ENCODE measurements at regions not wholly inside any gene's neighbourhood (a gene's known extent, or its start where the extent isn't known, plus 50 kb on each side); places are given as distances from the start of the nearest gene placed in this dataset.
A peak's percentile ranks its signal among the peaks of the same experiment; 100 is the strongest.

- Histone ChIP-seq H3K4ac (ENCODE audit: low read length) (no peak overlapping the region), H3K4me2 (ENCODE audit: insufficient read depth, low read length, poor library complexity, severe bottlenecking) (no peak overlapping the region), H3K18ac (ENCODE audit: low read length) (peak overlapping the region; percentile 41), H3K4me1 (ENCODE audit: control insufficient read depth in 2 of 2, insufficient read depth in 1 of 2, low read depth in 1 of 2, low read length in 2 of 2) (peaks cover 0 to 8% of the 10 kb centered on the region in 2 donors), H2BK12ac (ENCODE audit: low read length) (peak overlapping the region; percentile 9), H3K9ac (ENCODE audit: low read depth, low read length, poor library complexity) (no peak overlapping the region), H2AFZ (ENCODE audit: low read length) (no peak overlapping the region), H3K9me3 (replicated peaks in 1 of 2; ENCODE audit: control insufficient read depth in 2 of 2, insufficient read depth in 1 of 2, low read depth in 1 of 2, low read length in 2 of 2) (no peaks in the 10 kb centered on the region), H3K36me3 (replicated peaks in 1 of 2; ENCODE audit: control insufficient read depth in 2 of 2, insufficient read depth in 2 of 2, low read length in 2 of 2) (no peaks in the 10 kb centered on the region), H2AK5ac (ENCODE audit: low read depth, low read length) (no peak overlapping the region), H3K27ac (replicated peaks; ENCODE audit: low read length) (no peak overlapping the region), H3K14ac (ENCODE audit: low read length) (no peak overlapping the region), H2BK15ac (ENCODE audit: low read length) (peak overlapping the region; percentile 44), H4K8ac (ENCODE audit: low read depth, low read length) (no peak overlapping the region), H3K4me3 (ENCODE audit: low read length in 2 of 2) (no peak overlapping the region), H3K23ac (ENCODE audit: low read depth, low read length, poor library complexity) (no peak overlapping the region), H2BK5ac (ENCODE audit: low read length) (no peak overlapping the region), H4K91ac (ENCODE audit: low read depth, low read length, poor library complexity) (no peak overlapping the region), H3K79me1 (ENCODE audit: low read depth, low read length) (no peaks in the 10 kb centered on the region), H3K27me3 (ENCODE audit: control insufficient read depth in 3 of 3, insufficient read depth in 3 of 3, low read depth in 1 of 3, low read length in 3 of 3) (peaks cover 0 to 6% (median 3%) of the 10 kb centered on the region in 3 experiments), H2BK120ac (ENCODE audit: low read depth, low read length) (no peak overlapping the region)
- DNase-seq (ENCODE audit: low spot score), result no peak
- no CpG with 5 or more reads among the region's 13 CpGs for WGBS, 2 donors (ENCODE audit: extremely low coverage in 2 of 2, insufficient read length in 2 of 2, insufficient replicate concordance in 1 of 2)
Observed at GRCh38 chr22:48351376-48352085, 1476.1 kb downstream of the BRD1 start.

- no peak overlapping the region for H4K91ac ChIP-seq (ENCODE audit: low read depth, low read length, poor library complexity)
- H3K9me3 ChIP-seq (replicated peaks in 1 of 2; ENCODE audit: control insufficient read depth in 2 of 2, insufficient read depth in 1 of 2, low read depth in 1 of 2, low read length in 2 of 2), result no peaks in the 10 kb centered on the region
- no peak overlapping the region for H2AFZ ChIP-seq (ENCODE audit: low read length)
- no peak overlapping the region for H2BK120ac ChIP-seq (ENCODE audit: low read depth, low read length)
- H3K36me3 ChIP-seq (replicated peaks in 1 of 2; ENCODE audit: control insufficient read depth in 2 of 2, insufficient read depth in 2 of 2, low read length in 2 of 2), result no peaks in the 10 kb centered on the region
- no peak overlapping the region for H2AK5ac ChIP-seq (ENCODE audit: low read depth, low read length)
- H2BK15ac ChIP-seq (ENCODE audit: low read length), result no peak overlapping the region
- H3K4me1 ChIP-seq (ENCODE audit: control insufficient read depth in 2 of 2, insufficient read depth in 1 of 2, low read depth in 1 of 2, low read length in 2 of 2), result peaks cover 0 to 8% of the 10 kb centered on the region in 2 donors
- no peak overlapping the region for H3K18ac ChIP-seq (ENCODE audit: low read length)
- H3K4me3 ChIP-seq (ENCODE audit: low read length in 2 of 2), result no peak overlapping the region
- WGBS, 2 donors (ENCODE audit: extremely low coverage in 2 of 2, insufficient read length in 2 of 2, insufficient replicate concordance in 1 of 2), result no CpG with 5 or more reads among the region's 7 CpGs
- no peak overlapping the region for H3K4me2 ChIP-seq (ENCODE audit: insufficient read depth, low read length, poor library complexity, severe bottlenecking)
- no peak overlapping the region for H4K8ac ChIP-seq (ENCODE audit: low read depth, low read length)
- H3K23ac ChIP-seq (ENCODE audit: low read depth, low read length, poor library complexity), result no peak overlapping the region
- peaks cover 0 to 6% (median 3%) of the 10 kb centered on the region in 3 experiments for H3K27me3 ChIP-seq (ENCODE audit: control insufficient read depth in 3 of 3, insufficient read depth in 3 of 3, low read depth in 1 of 3, low read length in 3 of 3)
- no peak overlapping the region for H3K9ac ChIP-seq (ENCODE audit: low read depth, low read length, poor library complexity)
- no peak overlapping the region for H2BK5ac ChIP-seq (ENCODE audit: low read length)
- H3K14ac ChIP-seq (ENCODE audit: low read length), result no peak overlapping the region
- H3K4ac ChIP-seq (ENCODE audit: low read length), result no peak overlapping the region
- no peaks in the 10 kb centered on the region for H3K79me1 ChIP-seq (ENCODE audit: low read depth, low read length)
- H3K27ac ChIP-seq (replicated peaks; ENCODE audit: low read length), result no peak overlapping the region
- DNase-seq (ENCODE audit: low spot score), result no peak
- H2BK12ac ChIP-seq (ENCODE audit: low read length), result no peak overlapping the region
Observed at GRCh38 chr22:48350456-48350855, 1477.2 kb downstream of the BRD1 start.

GRCh38 chr22:48348855-48349254 lies 1478.8 kb downstream of the BRD1 start:
- no peak overlapping the region for H3K4ac ChIP-seq (ENCODE audit: low read length)
- peaks cover 0 to 6% (median 3%) of the 10 kb centered on the region in 3 experiments for H3K27me3 ChIP-seq (ENCODE audit: control insufficient read depth in 3 of 3, insufficient read depth in 3 of 3, low read depth in 1 of 3, low read length in 3 of 3)
- H3K4me2 ChIP-seq (ENCODE audit: insufficient read depth, low read length, poor library complexity, severe bottlenecking), result no peak overlapping the region
- H4K8ac ChIP-seq (ENCODE audit: low read depth, low read length), result no peak overlapping the region
- 100% methylated on average over 1 of the region's 1 CpG; no CpG with 5 or more reads in 1 of the 2 donors for WGBS, 2 donors (ENCODE audit: extremely low coverage in 2 of 2, insufficient read length in 2 of 2, insufficient replicate concordance in 1 of 2)
- H3K79me1 ChIP-seq (ENCODE audit: low read depth, low read length), result no peaks in the 10 kb centered on the region
- no peaks in the 10 kb centered on the region for H3K9me3 ChIP-seq (replicated peaks in 1 of 2; ENCODE audit: control insufficient read depth in 2 of 2, insufficient read depth in 1 of 2, low read depth in 1 of 2, low read length in 2 of 2)
- H2BK5ac ChIP-seq (ENCODE audit: low read length), result no peak overlapping the region
- H3K27ac ChIP-seq (replicated peaks; ENCODE audit: low read length), result no peak overlapping the region
- no peak overlapping the region for H3K18ac ChIP-seq (ENCODE audit: low read length)
- H3K36me3 ChIP-seq (replicated peaks in 1 of 2; ENCODE audit: control insufficient read depth in 2 of 2, insufficient read depth in 2 of 2, low read length in 2 of 2), result no peaks in the 10 kb centered on the region
- H4K91ac ChIP-seq (ENCODE audit: low read depth, low read length, poor library complexity), result no peak overlapping the region
- H3K14ac ChIP-seq (ENCODE audit: low read length), result no peak overlapping the region
- H3K4me3 ChIP-seq (ENCODE audit: low read length in 2 of 2), result peak overlapping the region in 1 of 2 donors; percentile 31
- H3K9ac ChIP-seq (ENCODE audit: low read depth, low read length, poor library complexity), result no peak overlapping the region
- H2BK120ac ChIP-seq (ENCODE audit: low read depth, low read length), result no peak overlapping the region
- no peak overlapping the region for H2BK12ac ChIP-seq (ENCODE audit: low read length)
- no peak overlapping the region for H2AK5ac ChIP-seq (ENCODE audit: low read depth, low read length)
- no peak overlapping the region for H2AFZ ChIP-seq (ENCODE audit: low read length)
- H3K23ac ChIP-seq (ENCODE audit: low read depth, low read length, poor library complexity), result no peak overlapping the region
- H2BK15ac ChIP-seq (ENCODE audit: low read length), result no peak overlapping the region
- DNase-seq (ENCODE audit: low spot score), result no peak
- H3K4me1 ChIP-seq (ENCODE audit: control insufficient read depth in 2 of 2, insufficient read depth in 1 of 2, low read depth in 1 of 2, low read length in 2 of 2), result peaks cover 0 to 8% of the 10 kb centered on the region in 2 donors

- H2BK5ac ChIP-seq (ENCODE audit: low read length), result no peak overlapping the region
- H3K36me3 ChIP-seq (replicated peaks in 1 of 2; ENCODE audit: control insufficient read depth in 2 of 2, insufficient read depth in 2 of 2, low read length in 2 of 2), result no peaks in the 10 kb centered on the region
- H2BK15ac ChIP-seq (ENCODE audit: low read length), result no peak overlapping the region
- no peak overlapping the region for H3K23ac ChIP-seq (ENCODE audit: low read depth, low read length, poor library complexity)
- H4K91ac ChIP-seq (ENCODE audit: low read depth, low read length, poor library complexity), result no peak overlapping the region
- H2BK12ac ChIP-seq (ENCODE audit: low read length), result no peak overlapping the region
- H3K14ac ChIP-seq (ENCODE audit: low read length), result no peak overlapping the region
- H3K27ac ChIP-seq (replicated peaks; ENCODE audit: low read length), result no peak overlapping the region
- no peak overlapping the region for H4K8ac ChIP-seq (ENCODE audit: low read depth, low read length)
- no peak overlapping the region for H3K4me3 ChIP-seq (ENCODE audit: low read length in 2 of 2)
- H2AFZ ChIP-seq (ENCODE audit: low read length), result no peak overlapping the region
- no peak for DNase-seq (ENCODE audit: low spot score)
- H3K18ac ChIP-seq (ENCODE audit: low read length), result no peak overlapping the region
- H3K4me2 ChIP-seq (ENCODE audit: insufficient read depth, low read length, poor library complexity, severe bottlenecking), result no peak overlapping the region
- no peaks in the 10 kb centered on the region for H3K79me1 ChIP-seq (ENCODE audit: low read depth, low read length)
- peaks cover 0 to 3% (median 3%) of the 10 kb centered on the region in 3 experiments for H3K27me3 ChIP-seq (ENCODE audit: control insufficient read depth in 3 of 3, insufficient read depth in 3 of 3, low read depth in 1 of 3, low read length in 3 of 3)
- H3K4ac ChIP-seq (ENCODE audit: low read length), result no peak overlapping the region
- no peaks in the 10 kb centered on the region for H3K9me3 ChIP-seq (replicated peaks in 1 of 2; ENCODE audit: control insufficient read depth in 2 of 2, insufficient read depth in 1 of 2, low read depth in 1 of 2, low read length in 2 of 2)
- H2AK5ac ChIP-seq (ENCODE audit: low read depth, low read length), result no peak overlapping the region
- no peak overlapping the region for H2BK120ac ChIP-seq (ENCODE audit: low read depth, low read length)
- WGBS, 2 donors (ENCODE audit: extremely low coverage in 2 of 2, insufficient read length in 2 of 2, insufficient replicate concordance in 1 of 2), result no CpG with 5 or more reads among the region's 9 CpGs
- H3K9ac ChIP-seq (ENCODE audit: low read depth, low read length, poor library complexity), result no peak overlapping the region
- H3K4me1 ChIP-seq (ENCODE audit: control insufficient read depth in 2 of 2, insufficient read depth in 1 of 2, low read depth in 1 of 2, low read length in 2 of 2), result peaks cover 0 to 8% of the 10 kb centered on the region in 2 donors
Observed at GRCh38 chr22:48347311-48347710, 1480.4 kb downstream of the BRD1 start.
